SU-DHL-6 (cell line): ENCODE measurements at regions not wholly inside any gene's neighbourhood (a gene's known extent, or its start where the extent isn't known, plus 50 kb on each side); places are given as distances from the start of the nearest gene placed in this dataset.

Experiments
- H2AFZ ChIP-seq: fragments of 200-600 bp; sonication (generic); 2 replicates; pipeline ENCODE4 v1.6.1; 2014; ENCODE audit warnings: low read depth, mild to moderate bottlenecking, moderate library complexity, mixed read lengths, antibody characterized with exemption, low read length; ENCODE audit not compliant: severe bottlenecking
- H3F3A ChIP-seq: fragments of 200-600 bp; shearing (Covaris generic); 2 replicates; pipeline ENCODE4 v1.6.0; 2016; ENCODE audit warnings: antibody characterized with exemption, mild to moderate bottlenecking; ENCODE audit not compliant: insufficient read depth
- H3K27ac ChIP-seq: fragments of 200-600 bp; sonication (generic); 2 replicates; pipeline ENCODE4 v1.5.1; 2016; ENCODE audit warnings: low read depth, mild to moderate bottlenecking, low read length, moderate library complexity, mixed read lengths
- H3K27me3 ChIP-seq: fragments of 200-600 bp; sonication (generic), shearing (Covaris generic); 2 replicates; pipeline ENCODE4 v1.6.0; 2014; ENCODE audit warnings: mild to moderate bottlenecking, low read length
- H3K36me3 ChIP-seq: fragments of 200-600 bp; sonication (generic); 2 replicates; pipeline ENCODE4 v1.6.1; 2014; ENCODE audit warnings: mild to moderate bottlenecking, low read length, mixed read lengths
- H3K4me2 ChIP-seq: fragments of 300-600, 200-600 bp; shearing (Covaris generic), sonication (generic); 2 replicates; pipeline ENCODE4 v1.6.0; 2014; ENCODE audit warnings: low read length, low read depth, mild to moderate bottlenecking; ENCODE audit not compliant: poor library complexity, severe bottlenecking
- H3K4me3 ChIP-seq: fragments of 200-600 bp; sonication (generic); 2 replicates; pipeline ENCODE4 v1.5.1; 2014; ENCODE audit warnings: antibody characterized with exemption, low read length, mild to moderate bottlenecking, mixed read lengths; ENCODE audit not compliant: insufficient read depth, poor library complexity, severe bottlenecking
- H3K79me2 ChIP-seq: fragments of 200-600 bp; sonication (generic); 2 replicates; pipeline ENCODE4 v1.6.1; 2014; ENCODE audit warnings: mild to moderate bottlenecking, low read length, moderate library complexity; ENCODE audit not compliant: insufficient read depth
- H3K9ac ChIP-seq: fragments of 200-600 bp; sonication (generic); 2 replicates; pipeline ENCODE4 v1.7.0; 2014; ENCODE audit warnings: mild to moderate bottlenecking, low read length
- H3K9me2 ChIP-seq: fragments of 200-600 bp; sonication (generic); replicated peaks from 2 replicates; pipeline ENCODE4 v1.6.1; 2014; ENCODE audit warnings: low read length; ENCODE audit not compliant: insufficient read depth
- H3K9me3 ChIP-seq: fragments of 200-600 bp; sonication (generic); 2 replicates; pipeline ENCODE4 v1.6.1; 2014; ENCODE audit warnings: low read length, mixed read lengths; ENCODE audit not compliant: insufficient read depth
- H4K20me1 ChIP-seq: fragments of 200-600 bp; sonication (generic); 2 replicates; pipeline ENCODE4 v1.6.1; 2014; ENCODE audit warnings: low read depth, mild to moderate bottlenecking, antibody characterized with exemption, low read length, moderate library complexity, mixed read lengths
- CTCF ChIP-seq: fragments of 200-600 bp; sonication (generic); IDR thresholded peaks from one replicate; pipeline ENCODE4 v1.5.1; 2017; ENCODE audit warnings: antibody characterized with exemption, mild to moderate bottlenecking, low read length, moderate library complexity; ENCODE audit not compliant: insufficient read depth, poor library complexity, severe bottlenecking
- EZH2phosphoT487 ChIP-seq: fragments of 200-600 bp; sonication (generic), shearing (Covaris generic); conservative IDR thresholded peaks from 2 replicates; pipeline ENCODE4 v1.6.1; 2018; ENCODE audit warnings: mild to moderate bottlenecking, antibody characterized with exemption, low read length, moderate library complexity, mixed read lengths

GRCh38 chr2:19119326-19120001 is 239.0 kb downstream of the OSR1 start:
- no peak overlapping the region for H3K4me2 ChIP-seq
- H3K4me3 ChIP-seq, result no peak overlapping the region
- no peak overlapping the region for H3K27ac ChIP-seq
- H3K9me3 ChIP-seq, result no peaks in the 10 kb centered on the region
- H3K9me2 ChIP-seq, result no peaks in the 10 kb centered on the region
- TF ChIP-seq EZH2phosphoT487, result no peak
- no peak for TF ChIP-seq CTCF
- H3K79me2 ChIP-seq, result no peaks in the 10 kb centered on the region
- H3K9ac ChIP-seq, result no peak overlapping the region
- no peak overlapping the region for H2AFZ ChIP-seq
- no peaks in the 10 kb centered on the region for H3F3A ChIP-seq
- no peaks in the 10 kb centered on the region for H3K27me3 ChIP-seq
- H3K36me3 ChIP-seq, result no peaks in the 10 kb centered on the region
- H4K20me1 ChIP-seq, result no peaks in the 10 kb centered on the region

GRCh38 chr2:19116918-19117317 is 241.5 kb downstream of the OSR1 start:
- no peaks in the 10 kb centered on the region for H3K9me3 ChIP-seq
- no peak overlapping the region for H3K4me2 ChIP-seq
- no peaks in the 10 kb centered on the region for H3K79me2 ChIP-seq
- TF ChIP-seq EZH2phosphoT487 (no peak), CTCF (no peak)
- no peaks in the 10 kb centered on the region for H3K36me3 ChIP-seq
- no peaks in the 10 kb centered on the region for H3K9me2 ChIP-seq
- no peaks in the 10 kb centered on the region for H4K20me1 ChIP-seq
- H3K27me3 ChIP-seq, result no peaks in the 10 kb centered on the region
- no peak overlapping the region for H3K27ac ChIP-seq
- no peak overlapping the region for H3K9ac ChIP-seq
- no peak overlapping the region for H3K4me3 ChIP-seq
- H3F3A ChIP-seq, result no peaks in the 10 kb centered on the region
- H2AFZ ChIP-seq, result no peak overlapping the region

- Histone ChIP-seq H3F3A (no peaks in the 10 kb centered on the region), H3K27me3 (no peaks in the 10 kb centered on the region), H2AFZ (no peak overlapping the region), H3K9ac (no peak overlapping the region), H3K79me2 (no peaks in the 10 kb centered on the region), H3K4me2 (no peak overlapping the region), H3K36me3 (no peaks in the 10 kb centered on the region), H3K27ac (no peak overlapping the region), H3K9me3 (no peaks in the 10 kb centered on the region), H3K9me2 (no peaks in the 10 kb centered on the region), H4K20me1 (no peaks in the 10 kb centered on the region), H3K4me3 (no peak overlapping the region)
- no peak for TF ChIP-seq EZH2phosphoT487
- TF ChIP-seq CTCF, result no peak
These were observed 243.6 kb downstream of the OSR1 start for GRCh38 chr2:19114754-19115231.
